ENCODE measurements at regions not wholly inside any gene's neighbourhood (a gene's known extent, or its start where the extent isn't known, plus 50 kb on each side); places are given as distances from the start of the nearest gene placed in this dataset.

GRCh38 chr2:77666251-77666980 is 144.2 kb upstream of the LRRTM4 start (continued):
- TF ChIP-seq TEAD3 (CRISPR knock-in tag; optimal IDR thresholded peaks at IDR 0.05; ENCODE audit: borderline replicate concordance) (no peak), AGO1 (IDR thresholded peaks at IDR 0.05; ENCODE audit: low read depth, low read length, poor library complexity, severe bottlenecking) (no peak), CREBL2 (CRISPR knock-in tag; IDR thresholded peaks at IDR 0.05; ENCODE audit: borderline replicate concordance) (no peak), DNMT1 (CRISPR knock-in tag; IDR thresholded peaks at IDR 0.05) (no peak), NR2F1 (CRISPR knock-in tag; IDR thresholded peaks at IDR 0.05) (peak; percentile 35 to 52; a peak in 2 of 4 replicates), FOXA1 (IDR thresholded peaks at IDR 0.05) (no peak), FOXA1 (CRISPR knock-in tag; IDR thresholded peaks at IDR 0.05) (0 out of 2 replicates have a peak, but pooled peaks have one; percentile 9), TFDP1 (CRISPR knock-in tag; IDR thresholded peaks at IDR 0.05; ENCODE audit: borderline replicate concordance) (no peak), KLF16 (CRISPR knock-in tag; IDR thresholded peaks at IDR 0.05) (no peak), NRL (CRISPR knock-in tag; IDR thresholded peaks at IDR 0.05; ENCODE audit: borderline replicate concordance) (no peak), GTF2F1 (IDR thresholded peaks at IDR 0.05; ENCODE audit: low read length) (no peak), SOX5 (CRISPR knock-in tag; IDR thresholded peaks at IDR 0.05; ENCODE audit: borderline replicate concordance) (no peak), SALL2 (CRISPR knock-in tag; IDR thresholded peaks at IDR 0.05) (no peak), SMARCE1 (IDR thresholded peaks at IDR 0.05; ENCODE audit: borderline replicate concordance) (no peak), CEBPG (CRISPR knock-in tag; IDR thresholded peaks at IDR 0.05) (0 out of 2 replicates have a peak, but pooled peaks have one; percentile 30), NR1H2 (CRISPR knock-in tag; IDR thresholded peaks at IDR 0.05; ENCODE audit: borderline replicate concordance, low read depth) (no peak), POGZ (CRISPR knock-in tag; IDR thresholded peaks at IDR 0.05) (no peak), BORCS8-MEF2B (CRISPR knock-in tag; IDR thresholded peaks at IDR 0.05) (no peak), ZUFSP (CRISPR knock-in tag; IDR thresholded peaks at IDR 0.05; ENCODE audit: borderline replicate concordance) (no peak), RARA (CRISPR knock-in tag; IDR thresholded peaks at IDR 0.05) (peak; percentile 60), AHDC1 (CRISPR knock-in tag; IDR thresholded peaks at IDR 0.05; ENCODE audit: borderline replicate concordance) (no peak)

All from HepG2 (cell line).